Esophagus muscularis mucosa (tissue), 4 donors: ENCODE measurements at regions not wholly inside any gene's neighbourhood (a gene's known extent, or its start where the extent isn't known, plus 50 kb on each side); places are given as distances from the start of the nearest gene placed in this dataset.
A peak's percentile ranks its signal among the peaks of the same experiment; 100 is the strongest.

ENCODE experiments used
- DNase-seq: peaks from one replicate; pipeline ENCODE4 v3.0.0-alpha.2; 2017; ENCODE audit errors: extremely low spot score
- H3K27ac ChIP-seq, 4 donors: fragments of 200-600 bp; sonication (generic); replicated peaks in 1 of 4; 1 replicate in 3 of 4; 2 replicates in 1 of 4; pipeline ENCODE4 v1.5.1; 2016 to 2019; ENCODE audit warnings: mild to moderate bottlenecking in 1 of 4
- H3K27me3 ChIP-seq, 4 donors: fragments of 200-600 bp; sonication (generic); one replicate each; pipeline versions ENCODE4 v1.5.1 to v1.6.0; 2016 to 2019
- H3K36me3 ChIP-seq, 4 donors: fragments of 200-600 bp; sonication (generic); one replicate each; pipeline ENCODE4 v1.5.1; 2016 to 2019
- H3K4me1 ChIP-seq, 4 donors: fragments of 200-600 bp; sonication (generic); one replicate each; pipeline ENCODE4 v1.5.1; 2016 to 2019
- H3K4me3 ChIP-seq, 4 donors: fragments of 200-600 bp; sonication (generic); 1 replicate in 2 of 4; 2 replicates in 2 of 4; pipeline ENCODE4 v1.5.1; 2016 to 2019; ENCODE audit warnings: mild to moderate bottlenecking in 4 of 4, moderate library complexity in 1 of 4
- H3K9me3 ChIP-seq, 4 donors: fragments of 200-600 bp; sonication (generic); 1 replicate in 3 of 4; 2 replicates in 1 of 4; pipeline ENCODE4 v1.5.1; 2016 to 2019
- EP300 ChIP-seq: sonication (generic); formaldehyde crosslinking; IDR thresholded peaks from one replicate; pipeline ENCODE4 v1.6.1; 2017; ENCODE audit warnings: antibody characterized with exemption
- POLR2A ChIP-seq: fragments of 450-650 bp; IDR thresholded peaks from one replicate; pipeline ENCODE4 v1.6.1; 2017; ENCODE audit warnings: antibody characterized with exemption, moderate library complexity, mild to moderate bottlenecking, low read depth
- POLR2AphosphoS5 ChIP-seq, 2 donors: sonication (generic); formaldehyde crosslinking; IDR thresholded peaks; one replicate each; pipeline ENCODE4 v1.6.1; 2017; ENCODE audit warnings: antibody characterized with exemption in 2 of 2
- WGBS: methylation state at CpG from one replicate; pipeline ENCODE4 v1.1.5; 2018; 5-methylcytosine and 5-hydroxymethylcytosine counted together
- intact Hi-C: fragments of 100-400 bp; cut with DNase I; formaldehyde crosslinking; loops from one replicate; pipeline ENCODE4 v1.15.1; 2023
- TF ChIP-seq, protein P1 (sequence below), 3 experiments: fragments of 200-600 bp in 2 of 3; fragments of 450-650 bp in 1 of 3; sonication (generic) in 2 of 3; IDR thresholded peaks; one replicate each; pipeline ENCODE4 v1.5.1; 2017 to 2019; ENCODE audit warnings: antibody characterized with exemption in 3 of 3, mild to moderate bottlenecking in 2 of 3, moderate library complexity in 1 of 3

DNA sequence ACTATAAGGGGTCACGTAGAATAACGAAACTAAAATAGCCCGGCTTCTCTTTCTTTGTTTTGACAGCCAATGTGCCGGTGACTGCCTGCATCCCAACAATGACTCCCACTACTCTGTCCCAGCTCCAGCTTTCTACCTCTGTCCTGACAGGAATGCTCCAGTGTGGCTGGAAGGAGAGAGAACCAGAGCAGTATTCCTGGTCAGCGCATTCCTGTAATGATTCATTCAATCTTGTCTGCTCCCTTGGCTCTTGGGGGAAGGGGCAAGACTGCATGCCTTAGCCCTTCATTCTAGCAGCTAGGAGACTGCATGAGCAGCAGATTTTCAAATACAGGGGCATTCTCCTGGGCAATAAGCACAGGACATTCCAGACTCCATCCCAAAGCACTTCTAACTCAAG, 132.1 kb upstream of the PRMT6 start:
- intact Hi-C loops = no loop called here
- TF ChIP-seq POLR2A (no peak), EP300 (no peak), POLR2AphosphoS5 (IDR thresholded peaks at IDR 0.05) (no peak)
- TF ChIP-seq, protein P1, sequence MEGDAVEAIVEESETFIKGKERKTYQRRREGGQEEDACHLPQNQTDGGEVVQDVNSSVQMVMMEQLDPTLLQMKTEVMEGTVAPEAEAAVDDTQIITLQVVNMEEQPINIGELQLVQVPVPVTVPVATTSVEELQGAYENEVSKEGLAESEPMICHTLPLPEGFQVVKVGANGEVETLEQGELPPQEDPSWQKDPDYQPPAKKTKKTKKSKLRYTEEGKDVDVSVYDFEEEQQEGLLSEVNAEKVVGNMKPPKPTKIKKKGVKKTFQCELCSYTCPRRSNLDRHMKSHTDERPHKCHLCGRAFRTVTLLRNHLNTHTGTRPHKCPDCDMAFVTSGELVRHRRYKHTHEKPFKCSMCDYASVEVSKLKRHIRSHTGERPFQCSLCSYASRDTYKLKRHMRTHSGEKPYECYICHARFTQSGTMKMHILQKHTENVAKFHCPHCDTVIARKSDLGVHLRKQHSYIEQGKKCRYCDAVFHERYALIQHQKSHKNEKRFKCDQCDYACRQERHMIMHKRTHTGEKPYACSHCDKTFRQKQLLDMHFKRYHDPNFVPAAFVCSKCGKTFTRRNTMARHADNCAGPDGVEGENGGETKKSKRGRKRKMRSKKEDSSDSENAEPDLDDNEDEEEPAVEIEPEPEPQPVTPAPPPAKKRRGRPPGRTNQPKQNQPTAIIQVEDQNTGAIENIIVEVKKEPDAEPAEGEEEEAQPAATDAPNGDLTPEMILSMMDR (IDR thresholded peaks at IDR 0.05) = no peak
- H3K27me3 ChIP-seq = no peaks in the 10 kb centered on the region
- H3K9me3 ChIP-seq = no peaks in the 10 kb centered on the region
- DNase-seq = no peak
- 38% methylated on average over 5 of the region's 5 CpGs for WGBS
- H3K4me3 ChIP-seq = peak overlapping the region in 3 of 4 donors; percentile 1 to 18 (median 16)
- peaks cover 0 to 24% (median 13%) of the 10 kb centered on the region in 4 donors for H3K4me1 ChIP-seq
- H3K27ac ChIP-seq = no peak overlapping the region
- H3K36me3 ChIP-seq = no peaks in the 10 kb centered on the region

DNA sequence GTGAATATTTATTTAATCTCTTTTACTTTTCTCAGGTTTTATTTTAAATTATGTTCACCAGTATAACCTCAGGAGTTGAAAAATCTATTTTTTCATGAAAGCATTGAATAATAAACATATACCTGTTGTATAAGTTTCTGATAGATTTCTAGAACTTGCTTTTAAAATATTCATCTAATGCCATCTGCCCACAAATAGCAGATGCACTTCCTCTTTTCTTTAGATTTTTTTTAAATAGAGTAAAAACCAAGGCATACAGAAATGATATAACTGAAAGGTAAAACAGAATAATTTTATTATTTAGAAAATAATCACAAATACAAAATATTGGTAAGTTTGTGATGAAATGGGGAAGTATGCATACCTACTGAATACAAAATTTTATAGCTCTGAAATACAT, 130.7 kb upstream of the PRMT6 start:
- H3K4me1 ChIP-seq = peaks cover 0 to 19% (median 8%) of the 10 kb centered on the region in 4 donors
- no peak overlapping the region for H3K4me3 ChIP-seq
- no peaks in the 10 kb centered on the region for H3K27me3 ChIP-seq
- H3K9me3 ChIP-seq = no peaks in the 10 kb centered on the region
- H3K36me3 ChIP-seq = no peaks in the 10 kb centered on the region
- no peak overlapping the region for H3K27ac ChIP-seq
- no peak for DNase-seq
- TF ChIP-seq POLR2A (no peak), POLR2AphosphoS5 (IDR thresholded peaks at IDR 0.05) (no peak), EP300 (no peak)
- TF ChIP-seq, protein P1 (IDR thresholded peaks at IDR 0.05) = no peak
- intact Hi-C loops = no loop called here

DNA sequence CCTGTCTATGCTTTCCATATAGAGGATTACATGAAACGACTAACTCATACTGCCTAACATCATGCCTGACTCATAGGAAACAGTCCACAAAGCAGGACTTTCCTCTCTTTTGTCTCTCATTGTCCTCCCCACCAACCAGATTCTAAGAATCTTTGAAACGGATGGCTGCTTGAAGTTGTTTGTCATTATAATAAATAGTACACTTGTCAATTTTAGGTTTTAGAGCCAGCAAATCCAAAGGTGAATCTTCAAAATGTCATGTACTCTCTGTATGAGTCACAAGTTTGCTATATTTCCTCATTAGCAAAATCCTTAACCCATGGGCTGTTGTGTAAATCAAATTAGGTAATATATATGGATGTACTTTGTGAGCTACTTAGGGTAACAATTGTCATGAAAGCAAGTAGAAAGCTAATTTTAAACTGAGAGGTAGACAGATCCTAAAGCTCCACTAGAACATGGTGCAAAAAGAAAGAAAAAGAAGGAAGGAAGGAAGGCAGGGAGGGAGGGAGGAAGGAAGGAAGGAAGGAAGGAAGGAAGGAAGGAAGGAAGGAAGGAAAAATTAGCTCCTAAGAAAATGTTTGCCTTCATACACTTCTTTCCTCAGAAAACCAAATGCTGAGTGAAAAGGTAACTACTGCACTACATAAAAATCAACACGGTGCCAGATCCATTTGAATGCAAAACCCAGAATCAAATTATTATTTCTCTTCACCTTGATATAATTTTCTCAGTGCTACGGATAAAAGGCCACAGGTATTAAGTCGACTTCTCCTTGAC, 129.5 kb upstream of the PRMT6 start:
- no peaks in the 10 kb centered on the region for H3K36me3 ChIP-seq
- H3K27me3 ChIP-seq = no peaks in the 10 kb centered on the region
- TF ChIP-seq, protein P1 (IDR thresholded peaks at IDR 0.05) = no peak
- TF ChIP-seq POLR2A = no peak
- no peak overlapping the region for H3K27ac ChIP-seq
- intact Hi-C loops = no loop called here
- peaks cover 0 to 7% (median 6%) of the 10 kb centered on the region in 4 donors for H3K4me1 ChIP-seq
- 86% methylated on average over 5 of the region's 5 CpGs for WGBS
- H3K4me3 ChIP-seq = no peak overlapping the region
- H3K9me3 ChIP-seq = no peaks in the 10 kb centered on the region
- DNase-seq = no peak

DNA sequence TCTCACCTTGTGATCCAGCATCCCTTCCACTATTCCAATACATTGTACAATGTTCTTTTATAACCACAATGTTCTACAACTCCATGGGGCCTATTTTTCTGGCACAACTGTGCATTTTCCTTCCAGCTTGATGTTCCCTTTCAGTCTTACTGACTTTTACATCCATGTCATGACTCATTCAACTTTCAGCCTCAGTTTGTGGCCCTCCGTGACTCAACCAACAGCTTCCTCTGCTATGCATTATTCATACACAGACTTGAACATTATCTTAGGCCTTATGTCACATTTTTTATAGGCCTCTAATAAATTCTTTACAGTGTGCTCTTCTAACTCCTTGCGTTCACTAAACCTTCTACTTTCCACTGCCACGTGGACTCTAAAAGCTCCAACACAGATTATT, 119.4 kb upstream of the PRMT6 start:
- no peak for TF ChIP-seq POLR2A
- no peak for TF ChIP-seq EP300
- TF ChIP-seq, protein P1 (IDR thresholded peaks at IDR 0.05) = no peak
- no peak for TF ChIP-seq POLR2AphosphoS5 (IDR thresholded peaks at IDR 0.05)
- no peak for DNase-seq
- Histone ChIP-seq H3K4me1 (no peaks in the 10 kb centered on the region), H3K27me3 (no peaks in the 10 kb centered on the region), H3K4me3 (no peak overlapping the region), H3K9me3 (no peaks in the 10 kb centered on the region), H3K36me3 (no peaks in the 10 kb centered on the region), H3K27ac (no peak overlapping the region)
- 57% methylated on average over 3 of the region's 3 CpGs for WGBS
- intact Hi-C loops = no loop called here

DNA sequence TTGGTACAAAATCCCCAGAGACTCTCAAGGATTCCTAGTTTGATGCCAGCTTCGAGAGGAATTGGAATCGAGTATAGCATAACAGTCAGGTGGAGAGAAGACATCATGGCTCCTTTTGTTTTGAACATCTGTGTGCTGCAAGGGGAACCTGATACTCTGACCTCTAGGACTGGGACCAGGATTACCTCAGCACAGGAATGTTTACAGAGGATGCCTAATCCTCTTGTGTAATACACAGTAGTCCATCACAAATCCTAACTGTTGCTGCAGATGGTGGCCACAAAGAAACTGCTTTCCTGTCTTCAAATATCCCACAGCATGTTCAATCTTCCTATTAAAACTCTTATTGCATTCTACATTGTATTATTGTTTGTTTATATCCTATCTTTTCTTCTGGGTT, 111.8 kb upstream of the PRMT6 start:
- H3K4me1 ChIP-seq = no peaks in the 10 kb centered on the region
- H3K27ac ChIP-seq = no peak overlapping the region
- H3K4me3 ChIP-seq = no peak overlapping the region
- intact Hi-C loops = no loop called here
- no peaks in the 10 kb centered on the region for H3K36me3 ChIP-seq
- TF ChIP-seq, protein P1 (IDR thresholded peaks at IDR 0.05) = no peak
- no peak for TF ChIP-seq POLR2A
- no peak for TF ChIP-seq POLR2AphosphoS5 (IDR thresholded peaks at IDR 0.05)
- TF ChIP-seq EP300 = no peak
- no peaks in the 10 kb centered on the region for H3K27me3 ChIP-seq
- WGBS = 68% methylated on average over 2 of the region's 2 CpGs
- no peaks in the 10 kb centered on the region for H3K9me3 ChIP-seq
- no peak for DNase-seq
